Spleen (tissue), 7 donors: ENCODE measurements at regions not wholly inside any gene's neighbourhood (a gene's known extent, or its start where the extent isn't known, plus 50 kb on each side); places are given as distances from the start of the nearest gene placed in this dataset.

Source experiments
- POLR2A ChIP-seq, 3 donors: fragments of 450-650 bp; IDR thresholded peaks; one replicate each; pipeline ENCODE4 v1.5.1; 2017; ENCODE audit warnings: antibody characterized with exemption in 3 of 3, mild to moderate bottlenecking in 1 of 3
- TF ChIP-seq, protein P1 (sequence below), 11 experiments: fragments of 200-600 bp in 7 of 11; fragments of 450-650 bp in 4 of 11; sonication (generic) in 4 of 11; IDR thresholded peaks in 8 of 11; conservative IDR thresholded peaks in 3 of 11; 1 replicate in 7 of 11; 2 replicates in 4 of 11; pipeline versions ENCODE4 v1.4.0 to v1.8.0; 2016 to 2021; ENCODE audit warnings: antibody characterized with exemption in 11 of 11, inconsistent platforms in 4 of 11, mild to moderate bottlenecking in 1 of 11
- donor health status: DM: no; HTN: no; CAD: no; lungs with moderate emphysema.
- donor health status: DM: no; HTN: no; CAD: no.
- donor health status: DM: no; HTN: no; CAD: no.

DNA sequence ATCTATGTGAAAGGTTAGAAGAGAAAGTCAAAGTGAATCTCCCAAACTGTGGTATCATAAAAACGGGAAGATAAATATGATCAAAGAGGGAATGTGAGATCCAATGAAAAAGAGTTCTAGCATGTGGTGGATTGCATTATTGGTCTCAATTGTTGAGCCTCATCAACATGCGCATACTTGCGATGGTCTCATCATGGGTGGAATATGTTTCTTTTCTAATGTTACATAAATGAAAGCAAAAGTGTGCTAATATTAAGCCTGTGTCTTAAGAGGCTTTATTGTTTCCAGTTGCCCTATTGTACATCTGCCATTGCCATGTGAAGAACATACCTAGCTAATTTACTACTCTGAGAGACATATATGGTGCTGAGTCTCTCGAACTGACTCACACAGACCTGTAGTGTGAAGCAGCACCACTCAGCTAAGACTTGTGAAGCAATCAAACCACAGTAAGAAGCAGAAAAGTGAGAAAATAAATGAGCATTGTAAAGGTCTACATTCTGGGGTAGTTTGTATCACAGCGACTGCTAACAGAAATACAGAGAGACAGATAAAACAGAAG is 645.5 kb upstream of the PCDH15 start:
- TF ChIP-seq, protein P1, sequence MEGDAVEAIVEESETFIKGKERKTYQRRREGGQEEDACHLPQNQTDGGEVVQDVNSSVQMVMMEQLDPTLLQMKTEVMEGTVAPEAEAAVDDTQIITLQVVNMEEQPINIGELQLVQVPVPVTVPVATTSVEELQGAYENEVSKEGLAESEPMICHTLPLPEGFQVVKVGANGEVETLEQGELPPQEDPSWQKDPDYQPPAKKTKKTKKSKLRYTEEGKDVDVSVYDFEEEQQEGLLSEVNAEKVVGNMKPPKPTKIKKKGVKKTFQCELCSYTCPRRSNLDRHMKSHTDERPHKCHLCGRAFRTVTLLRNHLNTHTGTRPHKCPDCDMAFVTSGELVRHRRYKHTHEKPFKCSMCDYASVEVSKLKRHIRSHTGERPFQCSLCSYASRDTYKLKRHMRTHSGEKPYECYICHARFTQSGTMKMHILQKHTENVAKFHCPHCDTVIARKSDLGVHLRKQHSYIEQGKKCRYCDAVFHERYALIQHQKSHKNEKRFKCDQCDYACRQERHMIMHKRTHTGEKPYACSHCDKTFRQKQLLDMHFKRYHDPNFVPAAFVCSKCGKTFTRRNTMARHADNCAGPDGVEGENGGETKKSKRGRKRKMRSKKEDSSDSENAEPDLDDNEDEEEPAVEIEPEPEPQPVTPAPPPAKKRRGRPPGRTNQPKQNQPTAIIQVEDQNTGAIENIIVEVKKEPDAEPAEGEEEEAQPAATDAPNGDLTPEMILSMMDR (IDR thresholded peaks at IDR 0.05 in 8 of 11, conservative IDR thresholded peaks at IDR 0.05 in 3 of 11), result no peak
- no peak for TF ChIP-seq POLR2A (IDR thresholded peaks at IDR 0.05)
